DMS153 treated with DMSO at 0.1 percent for 48 hours (cell line): ENCODE measurements at regions not wholly inside any gene's neighbourhood (a gene's known extent, or its start where the extent isn't known, plus 50 kb on each side); places are given as distances from the start of the nearest gene placed in this dataset.
"Not testable (repeated sequence)": the region's sequence is repeated elsewhere in the genome, so short reads cannot be mapped to it uniquely, and the experiment has no call there.

Experiments
- DNase-seq: peaks from one replicate; lab custom pipeline; 2025; ENCODE audit not compliant: unreplicated experiment; lab: John Stamatoyannopoulos, UW

DNA sequence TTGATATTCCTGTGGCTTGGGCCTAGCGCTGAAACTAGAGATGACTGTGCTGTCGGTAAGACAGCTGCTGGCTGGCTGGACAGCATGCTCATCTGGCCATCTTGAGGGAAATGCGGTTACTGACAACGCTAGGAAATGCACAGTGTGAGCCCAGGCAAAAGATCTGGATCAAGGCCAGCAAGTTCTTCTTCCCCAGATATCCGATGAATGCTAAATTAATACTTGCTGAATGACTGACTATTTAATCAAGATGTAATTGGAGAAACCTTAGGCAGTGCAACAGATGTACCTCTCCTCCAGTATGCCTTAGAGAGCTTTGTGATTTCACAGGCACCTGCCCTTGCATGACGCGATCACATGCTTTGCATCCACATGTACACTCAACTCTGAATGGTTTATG lies 659.1 kb downstream of the EFNA5 start:
- DNase-seq: no peak

DNA sequence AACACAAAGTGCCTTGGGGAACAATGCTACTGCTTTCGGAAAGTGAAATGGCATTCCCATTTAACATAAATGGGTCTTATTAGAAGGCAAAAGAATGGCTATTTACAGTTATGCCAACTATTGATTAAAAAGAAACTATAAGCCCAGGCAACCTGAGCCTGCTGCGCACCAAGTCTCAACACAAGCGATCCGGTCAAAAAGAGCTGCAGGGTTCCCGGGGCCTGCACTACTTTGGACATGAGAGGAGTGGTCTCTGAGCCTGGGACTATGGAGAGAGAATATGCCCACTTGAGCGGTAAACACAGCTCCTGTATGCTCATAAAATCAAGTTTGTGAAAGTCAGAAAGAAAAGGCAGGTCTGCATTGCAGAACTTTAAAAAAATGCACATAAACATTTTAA lies 660.7 kb downstream of the EFNA5 start:
- no peak for DNase-seq

DNA sequence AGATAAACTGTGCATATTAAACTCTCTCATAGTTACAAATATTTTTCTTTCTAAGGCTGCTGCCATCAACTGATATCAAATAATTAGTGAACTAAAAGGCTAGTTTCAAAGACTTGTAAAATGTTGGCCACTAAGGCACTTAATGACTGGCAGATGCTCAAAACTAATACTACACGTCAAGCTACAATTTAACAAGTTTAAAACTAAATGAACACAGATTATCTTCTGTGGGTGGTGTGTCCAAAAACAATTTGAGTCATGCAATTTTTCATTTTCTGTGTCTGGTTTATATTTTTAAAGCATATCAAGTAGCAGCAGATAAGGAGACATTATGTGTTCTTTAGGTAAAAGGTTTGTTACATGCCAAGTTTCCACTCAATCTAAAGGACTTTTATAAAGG lies 665.1 kb downstream of the EFNA5 start:
- no peak for DNase-seq

DNA sequence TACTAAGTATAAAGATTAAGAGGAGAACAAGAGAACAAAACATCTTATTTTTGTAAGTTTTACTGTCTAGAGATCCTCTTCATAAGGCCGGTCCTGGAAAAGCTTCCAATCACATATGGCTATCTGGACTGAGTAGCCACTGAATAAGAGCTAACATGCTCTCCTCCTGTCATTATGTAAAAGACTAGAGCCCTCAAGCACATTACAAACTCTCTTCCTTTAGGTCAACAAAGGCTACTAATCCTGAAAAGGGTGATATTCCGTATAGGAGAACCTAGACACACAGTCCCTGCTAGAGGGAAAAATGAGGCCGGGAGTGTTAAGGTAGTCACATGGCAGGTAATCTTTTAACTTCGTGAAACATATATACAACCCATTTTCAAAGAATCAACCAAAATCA lies 665.6 kb downstream of the EFNA5 start:
- no peak for DNase-seq

- DNase-seq: no peak
Measured at GRCh38 chr5:107002115-107002514, 668.6 kb downstream of the EFNA5 start.

DNA sequence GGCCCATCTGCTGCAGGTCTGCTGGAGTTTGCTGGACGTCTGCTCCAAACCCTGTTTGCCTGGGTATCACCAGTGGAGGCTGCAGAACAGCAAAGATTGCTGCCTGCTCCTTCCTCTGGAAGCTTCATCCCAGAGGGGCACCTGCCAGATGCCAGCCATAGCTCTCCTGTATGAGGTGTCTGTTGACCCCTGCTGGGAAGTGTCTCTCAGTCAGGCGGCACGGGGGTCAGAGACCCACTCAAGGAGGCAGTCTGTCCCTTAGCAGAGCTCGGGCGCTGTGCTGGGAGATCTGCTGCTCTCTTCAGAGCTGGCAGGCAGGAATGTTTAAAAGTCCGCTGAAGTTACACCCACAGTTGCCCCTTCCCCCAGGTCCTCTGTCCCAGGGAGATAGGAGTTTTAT lies 671.2 kb downstream of the EFNA5 start:
- DNase-seq: not testable (repeated sequence)

GRCh38 chr5:106986006-106986405 lies 684.7 kb downstream of the EFNA5 start:
- DNase-seq: no peak

DNA sequence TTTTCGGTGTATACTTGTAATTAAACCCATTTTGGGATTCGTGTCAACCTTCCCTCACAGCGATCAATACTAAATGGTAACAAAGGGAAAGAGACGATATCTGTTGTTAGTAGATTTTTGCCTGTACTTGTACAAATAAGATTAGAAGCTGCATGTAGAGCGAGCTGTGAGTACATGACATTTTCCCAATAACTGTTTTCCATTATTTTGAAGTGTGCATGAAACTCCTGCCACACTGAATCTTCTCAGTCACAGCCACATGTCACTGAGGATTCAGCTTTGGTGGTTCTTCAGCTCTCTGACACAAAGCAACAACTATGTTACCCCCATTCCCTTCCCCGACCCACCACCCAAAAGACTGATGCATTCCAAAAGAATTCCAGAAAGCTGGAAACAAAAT lies 685.6 kb downstream of the EFNA5 start:
- DNase-seq: no peak

GRCh38 chr5:106979178-106979577 lies 691.6 kb downstream of the EFNA5 start:
- DNase-seq: not testable (repeated sequence)

- DNase-seq: not testable (repeated sequence)
Measured at GRCh38 chr5:106978582-106979165, 692.1 kb downstream of the EFNA5 start.

GRCh38 chr5:106976363-106976762 lies 694.4 kb downstream of the EFNA5 start:
- no peak for DNase-seq

DNA sequence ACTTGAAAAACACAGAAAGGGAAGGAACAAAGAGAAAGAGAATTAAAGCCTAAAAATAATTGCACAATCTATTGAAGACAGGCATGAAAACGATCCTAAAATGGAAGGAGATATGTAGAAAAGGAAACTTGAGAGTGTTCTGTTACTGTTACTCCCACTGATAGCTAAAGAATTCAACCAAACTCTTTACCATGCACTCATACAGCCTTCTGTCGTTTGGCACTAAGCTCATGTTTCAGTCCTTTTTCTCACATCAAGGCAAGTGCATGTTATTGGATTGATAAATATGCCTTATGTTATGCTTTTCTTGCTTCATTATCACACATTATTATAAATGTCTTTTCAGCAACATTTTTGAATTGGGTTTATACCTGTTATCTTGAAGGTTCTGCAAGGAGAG lies 696.5 kb downstream of the EFNA5 start:
- no peak for DNase-seq

DNA sequence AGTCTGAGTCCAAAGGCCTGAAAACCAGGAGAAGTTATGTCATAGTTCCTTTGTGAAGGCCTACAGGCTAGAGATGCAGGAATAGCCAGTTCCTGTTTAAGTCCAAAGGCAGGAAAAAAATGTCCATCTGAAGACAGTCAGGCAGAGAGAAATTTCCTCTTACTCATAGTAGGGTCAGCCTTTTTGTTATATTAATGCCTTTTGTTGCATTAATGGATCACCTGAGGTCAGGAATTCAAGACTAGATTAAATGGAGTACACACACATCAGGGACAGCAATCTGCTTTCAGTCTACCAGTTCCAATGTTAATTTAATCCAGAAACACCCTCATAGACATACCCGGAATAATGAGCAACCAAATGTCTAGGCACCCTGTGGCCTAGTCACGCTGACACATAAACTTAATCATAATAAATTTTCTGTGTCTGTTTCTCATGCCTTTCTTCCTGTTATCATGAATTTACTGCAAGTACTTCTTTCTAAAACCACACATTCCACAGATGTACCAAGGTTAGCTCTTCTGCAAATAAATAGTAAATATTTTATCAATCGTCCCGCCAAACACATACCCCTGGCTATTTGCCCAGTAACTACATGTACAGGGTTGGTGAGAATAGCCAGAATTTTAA lies 703.9 kb downstream of the EFNA5 start:
- no peak for DNase-seq

GRCh38 chr5:106964132-106964531 lies 706.6 kb downstream of the EFNA5 start:
- DNase-seq: no peak

- no peak for DNase-seq
Measured at GRCh38 chr5:106963630-106964029, 707.1 kb downstream of the EFNA5 start.

- no peak for DNase-seq
Measured at GRCh38 chr5:106962464-106963230, 708.1 kb downstream of the EFNA5 start.

GRCh38 chr5:106959387-106959786 lies 711.4 kb downstream of the EFNA5 start:
- DNase-seq: no peak

GRCh38 chr5:106957336-106957735 lies 713.4 kb downstream of the EFNA5 start:
- no peak for DNase-seq

GRCh38 chr5:106956886-106957285 lies 713.9 kb downstream of the EFNA5 start:
- no peak for DNase-seq

- DNase-seq: no peak
Measured at GRCh38 chr5:106956187-106956586, 714.5 kb downstream of the EFNA5 start.

DNA sequence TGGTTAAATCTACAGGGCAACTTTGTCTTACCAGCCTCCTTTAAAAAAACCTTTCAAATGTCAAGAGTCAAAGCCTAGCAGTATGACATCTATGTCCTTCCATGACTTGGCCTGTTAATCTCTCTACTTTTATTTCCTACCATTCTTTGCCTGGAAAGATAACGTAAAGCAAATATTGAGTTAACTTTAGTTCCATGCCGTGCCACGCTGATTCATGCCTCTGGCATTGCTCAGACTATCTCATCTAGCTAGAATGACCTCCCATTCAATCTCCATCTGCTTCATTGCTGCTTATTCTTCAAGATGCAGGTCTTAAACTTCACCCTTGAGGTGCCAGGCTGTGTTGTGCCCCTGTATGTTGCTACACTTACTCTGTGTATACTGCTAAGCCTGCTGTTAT lies 729.8 kb downstream of the EFNA5 start:
- no peak for DNase-seq

- no peak for DNase-seq
Measured at GRCh38 chr5:106940301-106940846, 730.4 kb downstream of the EFNA5 start.
